HG03342 (cell line): ENCODE measurements at regions not wholly inside any gene's neighbourhood (a gene's known extent, or its start where the extent isn't known, plus 50 kb on each side); places are given as distances from the start of the nearest gene placed in this dataset.

Source experiments
- ATAC-seq: cut with Tn5 transposase; IDR thresholded peaks from one replicate; pipeline ENCODE4 v1.9.1; 2021; ENCODE audit warnings: mild to moderate bottlenecking, moderate library complexity; ENCODE audit not compliant: unreplicated experiment

- ATAC-seq = no peak
These were observed 223.8 kb downstream of the FBXO15 start for GRCh38 chr18:73923866-73924265.

GRCh38 chr18:73920033-73920432 lies 227.6 kb downstream of the FBXO15 start:
- no peak for ATAC-seq

- ATAC-seq = no peak
These were observed 228.8 kb downstream of the FBXO15 start for GRCh38 chr18:73918816-73919215.

- ATAC-seq = no peak
These were observed 230.6 kb downstream of the FBXO15 start for GRCh38 chr18:73917046-73917445.

GRCh38 chr18:73913505-73913904 lies 234.1 kb downstream of the FBXO15 start:
- no peak for ATAC-seq

GRCh38 chr18:73908323-73908722 lies 239.3 kb downstream of the FBXO15 start:
- ATAC-seq = no peak

- no peak for ATAC-seq
These were observed 246.1 kb downstream of the FBXO15 start for GRCh38 chr18:73901566-73901965.

- ATAC-seq = no peak
These were observed 246.5 kb downstream of the FBXO15 start for GRCh38 chr18:73901151-73901550.

GRCh38 chr18:73900106-73900835 lies 247.4 kb downstream of the FBXO15 start:
- ATAC-seq = no peak

- ATAC-seq = no peak
These were observed 250.1 kb downstream of the FBXO15 start for GRCh38 chr18:73897517-73897916.

GRCh38 chr18:73896685-73897084 lies 250.9 kb downstream of the FBXO15 start:
- no peak for ATAC-seq

GRCh38 chr18:73895701-73896100 lies 251.9 kb downstream of the FBXO15 start:
- ATAC-seq = no peak

- ATAC-seq = no peak
These were observed 253.8 kb downstream of the FBXO15 start for GRCh38 chr18:73893880-73894279.

- no peak for ATAC-seq
These were observed 255.8 kb downstream of the FBXO15 start for GRCh38 chr18:73891572-73892421.

GRCh38 chr18:73888565-73888964 lies 259.1 kb downstream of the FBXO15 start:
- ATAC-seq = no peak

GRCh38 chr18:73887801-73888200 lies 259.8 kb downstream of the FBXO15 start:
- ATAC-seq = no peak

- ATAC-seq = no peak
These were observed 262.8 kb downstream of the FBXO15 start for GRCh38 chr18:73884868-73885267.

GRCh38 chr18:73881396-73881917 lies 266.2 kb downstream of the FBXO15 start:
- no peak for ATAC-seq

- ATAC-seq = no peak
These were observed 267.2 kb downstream of the FBXO15 start for GRCh38 chr18:73880387-73880786.

GRCh38 chr18:73879766-73880165 lies 267.9 kb downstream of the FBXO15 start:
- no peak for ATAC-seq

- ATAC-seq = no peak
These were observed 268.3 kb downstream of the FBXO15 start for GRCh38 chr18:73879328-73879727.

GRCh38 chr18:73869182-73869581 lies 278.5 kb downstream of the FBXO15 start:
- no peak for ATAC-seq
